ENCODE measurements at regions not wholly inside any gene's neighbourhood (a gene's known extent, or its start where the extent isn't known, plus 50 kb on each side); places are given as distances from the start of the nearest gene placed in this dataset.

- Histone ChIP-seq H3K4me3 (ENCODE audit: low read depth, low read length) (no peak overlapping the region), H3K4me2 (ENCODE audit: low read length) (no peak overlapping the region), H3K27me3 (ENCODE audit: insufficient read depth, low read length) (no peaks in the 10 kb centered on the region), H2BK120ac (ENCODE audit: insufficient read depth, low read length, poor library complexity) (no peak overlapping the region), H4K12ac (ENCODE audit: low read depth, low read length) (no peak overlapping the region), H4K8ac (ENCODE audit: low read depth, low read length) (no peak overlapping the region), H4K91ac (ENCODE audit: low read depth, low read length) (no peak overlapping the region), H3K27ac (ENCODE audit: low read depth, low read length) (peak overlapping the region; percentile 64), H3K18ac (ENCODE audit: low read length) (no peak overlapping the region), H2AK5ac (ENCODE audit: low read length) (no peak overlapping the region), H3K4ac (ENCODE audit: low read depth, low read length) (no peak overlapping the region), H2AFZ (ENCODE audit: insufficient read depth, low read length, poor library complexity) (no peak overlapping the region), H3K4me1 (ENCODE audit: control insufficient read depth in 1 of 2, insufficient read depth in 2 of 2, low read length in 2 of 2) (peaks cover 6 to 9% of the 10 kb centered on the region in 2 experiments), H2BK12ac (ENCODE audit: low read length) (no peak overlapping the region), H3K79me1 (ENCODE audit: low read length) (peaks cover 2% of the 10 kb centered on the region), H3K9ac (ENCODE audit: low read length) (no peak overlapping the region), H3K14ac (ENCODE audit: low read length) (no peak overlapping the region), H3K36me3 (ENCODE audit: control insufficient read depth in 1 of 2, insufficient read depth in 2 of 2, low read length in 2 of 2) (no peaks in the 10 kb centered on the region), H3K23ac (ENCODE audit: low read length) (no peak overlapping the region), H3K79me2 (ENCODE audit: control insufficient read depth, insufficient read depth, low read length, poor library complexity) (no peaks in the 10 kb centered on the region), H2BK5ac (ENCODE audit: low read depth, low read length, poor library complexity) (no peak overlapping the region), H3K9me3 (ENCODE audit: insufficient read depth, low read depth, low read length) (no peaks in the 10 kb centered on the region)
- WGBS (ENCODE audit: extremely low coverage, insufficient coverage, insufficient read length) = no CpG with 5 or more reads among the region's 7 CpGs
- DNase-seq = peak in 1 of 2 donors; percentile 52
These were observed 173.9 kb upstream of the KLF3 start for GRCh38 chr4:38489924-38490639.

GRCh38 chr4:38490753-38491446, 173.1 kb upstream of the KLF3 start:
- Histone ChIP-seq H2BK120ac (ENCODE audit: insufficient read depth, low read length, poor library complexity) (no peak overlapping the region), H3K79me2 (ENCODE audit: control insufficient read depth, insufficient read depth, low read length, poor library complexity) (no peaks in the 10 kb centered on the region), H4K12ac (ENCODE audit: low read depth, low read length) (no peak overlapping the region), H3K9ac (ENCODE audit: low read length) (no peak overlapping the region), H3K18ac (ENCODE audit: low read length) (no peak overlapping the region), H3K4ac (ENCODE audit: low read depth, low read length) (no peak overlapping the region), H3K14ac (ENCODE audit: low read length) (no peak overlapping the region), H3K23ac (ENCODE audit: low read length) (no peak overlapping the region), H3K9me3 (ENCODE audit: insufficient read depth, low read depth, low read length) (no peaks in the 10 kb centered on the region), H2BK12ac (ENCODE audit: low read length) (no peak overlapping the region), H3K4me1 (ENCODE audit: control insufficient read depth in 1 of 2, insufficient read depth in 2 of 2, low read length in 2 of 2) (peaks cover 6 to 12% of the 10 kb centered on the region in 2 experiments), H2AFZ (ENCODE audit: insufficient read depth, low read length, poor library complexity) (no peak overlapping the region), H3K27me3 (ENCODE audit: insufficient read depth, low read length) (no peaks in the 10 kb centered on the region), H2AK5ac (ENCODE audit: low read length) (no peak overlapping the region), H3K4me3 (ENCODE audit: low read depth, low read length) (no peak overlapping the region), H3K4me2 (ENCODE audit: low read length) (no peak overlapping the region), H3K27ac (ENCODE audit: low read depth, low read length) (no peak overlapping the region), H2BK5ac (ENCODE audit: low read depth, low read length, poor library complexity) (no peak overlapping the region), H4K91ac (ENCODE audit: low read depth, low read length) (no peak overlapping the region), H4K8ac (ENCODE audit: low read depth, low read length) (no peak overlapping the region), H3K36me3 (ENCODE audit: control insufficient read depth in 1 of 2, insufficient read depth in 2 of 2, low read length in 2 of 2) (no peaks in the 10 kb centered on the region), H3K79me1 (ENCODE audit: low read length) (peaks cover 4% of the 10 kb centered on the region)
- WGBS (ENCODE audit: extremely low coverage, insufficient coverage, insufficient read length) = no CpG with 5 or more reads among the region's 4 CpGs
- DNase-seq = no peak

- no peak overlapping the region for H3K23ac ChIP-seq (ENCODE audit: low read length)
- H3K18ac ChIP-seq (ENCODE audit: low read length) = no peak overlapping the region
- H3K4ac ChIP-seq (ENCODE audit: low read depth, low read length) = no peak overlapping the region
- no peak overlapping the region for H2BK120ac ChIP-seq (ENCODE audit: insufficient read depth, low read length, poor library complexity)
- H2AK5ac ChIP-seq (ENCODE audit: low read length) = no peak overlapping the region
- H3K4me3 ChIP-seq (ENCODE audit: low read depth, low read length) = no peak overlapping the region
- H3K9ac ChIP-seq (ENCODE audit: low read length) = no peak overlapping the region
- H3K9me3 ChIP-seq (ENCODE audit: insufficient read depth, low read depth, low read length) = no peaks in the 10 kb centered on the region
- peaks cover 4% of the 10 kb centered on the region for H3K79me1 ChIP-seq (ENCODE audit: low read length)
- H2BK5ac ChIP-seq (ENCODE audit: low read depth, low read length, poor library complexity) = no peak overlapping the region
- no peaks in the 10 kb centered on the region for H3K27me3 ChIP-seq (ENCODE audit: insufficient read depth, low read length)
- peaks cover 6 to 12% of the 10 kb centered on the region in 2 experiments for H3K4me1 ChIP-seq (ENCODE audit: control insufficient read depth in 1 of 2, insufficient read depth in 2 of 2, low read length in 2 of 2)
- no peak overlapping the region for H4K91ac ChIP-seq (ENCODE audit: low read depth, low read length)
- no peak overlapping the region for H3K27ac ChIP-seq (ENCODE audit: low read depth, low read length)
- no peaks in the 10 kb centered on the region for H3K36me3 ChIP-seq (ENCODE audit: control insufficient read depth in 1 of 2, insufficient read depth in 2 of 2, low read length in 2 of 2)
- DNase-seq = no peak
- peak overlapping the region; percentile 30 for H2BK12ac ChIP-seq (ENCODE audit: low read length)
- no peak overlapping the region for H3K4me2 ChIP-seq (ENCODE audit: low read length)
- H4K12ac ChIP-seq (ENCODE audit: low read depth, low read length) = no peak overlapping the region
- H2AFZ ChIP-seq (ENCODE audit: insufficient read depth, low read length, poor library complexity) = no peak overlapping the region
- no peak overlapping the region for H4K8ac ChIP-seq (ENCODE audit: low read depth, low read length)
- no peak overlapping the region for H3K14ac ChIP-seq (ENCODE audit: low read length)
- no CpG with 5 or more reads among the region's 3 CpGs for WGBS (ENCODE audit: extremely low coverage, insufficient coverage, insufficient read length)
- no peaks in the 10 kb centered on the region for H3K79me2 ChIP-seq (ENCODE audit: control insufficient read depth, insufficient read depth, low read length, poor library complexity)
These were observed 172.0 kb upstream of the KLF3 start for GRCh38 chr4:38491854-38492478.

- no peak overlapping the region for H2AFZ ChIP-seq (ENCODE audit: insufficient read depth, low read length, poor library complexity)
- no peak overlapping the region for H4K12ac ChIP-seq (ENCODE audit: low read depth, low read length)
- H3K14ac ChIP-seq (ENCODE audit: low read length) = no peak overlapping the region
These were observed 170.9 kb upstream of the KLF3 start for GRCh38 chr4:38493066-38493465.

More at GRCh38 chr4:38493066-38493465, 170.9 kb upstream of the KLF3 start:
- Histone ChIP-seq H3K9ac (ENCODE audit: low read length) (no peak overlapping the region), H2BK120ac (ENCODE audit: insufficient read depth, low read length, poor library complexity) (no peak overlapping the region), H2BK12ac (ENCODE audit: low read length) (no peak overlapping the region), H4K8ac (ENCODE audit: low read depth, low read length) (no peak overlapping the region), H3K4ac (ENCODE audit: low read depth, low read length) (no peak overlapping the region), H3K36me3 (ENCODE audit: control insufficient read depth in 1 of 2, insufficient read depth in 2 of 2, low read length in 2 of 2) (no peaks in the 10 kb centered on the region), H2AK5ac (ENCODE audit: low read length) (no peak overlapping the region), H3K18ac (ENCODE audit: low read length) (no peak overlapping the region), H3K23ac (ENCODE audit: low read length) (no peak overlapping the region), H3K9me3 (ENCODE audit: insufficient read depth, low read depth, low read length) (no peaks in the 10 kb centered on the region), H3K79me2 (ENCODE audit: control insufficient read depth, insufficient read depth, low read length, poor library complexity) (no peaks in the 10 kb centered on the region), H4K91ac (ENCODE audit: low read depth, low read length) (no peak overlapping the region), H3K4me2 (ENCODE audit: low read length) (no peak overlapping the region), H2BK5ac (ENCODE audit: low read depth, low read length, poor library complexity) (no peak overlapping the region), H3K79me1 (ENCODE audit: low read length) (peaks cover 4% of the 10 kb centered on the region), H3K27ac (ENCODE audit: low read depth, low read length) (no peak overlapping the region), H3K4me1 (ENCODE audit: control insufficient read depth in 1 of 2, insufficient read depth in 2 of 2, low read length in 2 of 2) (peaks cover 6 to 12% of the 10 kb centered on the region in 2 experiments), H3K27me3 (ENCODE audit: insufficient read depth, low read length) (no peaks in the 10 kb centered on the region), H3K4me3 (ENCODE audit: low read depth, low read length) (no peak overlapping the region)
- no peak for DNase-seq
